ENCODE measurements at regions not wholly inside any gene's neighbourhood (a gene's known extent, or its start where the extent isn't known, plus 50 kb on each side); places are given as distances from the start of the nearest gene placed in this dataset.

- Histone ChIP-seq H2AFZ (ENCODE audit: low read depth, low read length) (no peak overlapping the region), H3K9ac (replicated peaks; ENCODE audit: extremely low read depth, insufficient read depth, low read length) (no peak overlapping the region), H3K9me3 (replicated peaks; ENCODE audit: control insufficient read depth, insufficient read depth, low read length) (no peaks in the 10 kb centered on the region), H3K27ac (ENCODE audit: insufficient read depth, low read depth, low read length) (no peak overlapping the region), H3K4me1 (ENCODE audit: control insufficient read depth, extremely low read depth, insufficient read depth, low read length) (no peaks in the 10 kb centered on the region), H3K79me2 (ENCODE audit: control insufficient read depth, insufficient read depth, low read length) (no peaks in the 10 kb centered on the region), H3K36me3 (ENCODE audit: control insufficient read depth in 2 of 2, extremely low read depth in 1 of 2, insufficient read depth in 2 of 2, low read length in 2 of 2) (no peaks in the 10 kb centered on the region), H4K20me1 (replicated peaks; ENCODE audit: control insufficient read depth, extremely low read depth, insufficient read depth, low read length) (no peaks in the 10 kb centered on the region), H3K9me1 (replicated peaks; ENCODE audit: control insufficient read depth, extremely low read depth, insufficient read depth, low read length) (no peaks in the 10 kb centered on the region), H3K4me2 (ENCODE audit: insufficient read depth, low read length) (no peak overlapping the region), H3K4me3 (replicated peaks in 1 of 3; ENCODE audit: insufficient read depth in 1 of 3, low read depth in 1 of 3, low read length in 3 of 3) (no peak overlapping the region), H3K27me3 (ENCODE audit: control insufficient read depth in 2 of 2, insufficient read depth in 2 of 2, low read length in 2 of 2) (peaks cover 7 to 10% of the 10 kb centered on the region in 2 experiments)
- CTCF ChIA-PET = interaction anchor here (1.2 to 2.7 kb wide), 2 partner anchors 87 to 135 kb away, joined by 5 to 12 read pairs; no protein-coding TSS in a partner anchor
- POLR2A ChIA-PET = no interaction called here
- dilution Hi-C loops (cut with MboI; ENCODE audit: extremely low pct_ligation_motif_present, low sequenced_read_pairs) (no loop called here), intact Hi-C loops (cut with micrococcal nuclease) (no loop called here)
- TF ChIP-seq POLR2AphosphoS5 (IDR thresholded peaks at IDR 0.05; ENCODE audit: insufficient read depth, low read depth, low read length) (no peak), EZH2 (IDR thresholded peaks at IDR 0.05; ENCODE audit: borderline replicate concordance, low read depth, low read length, severe bottlenecking) (no peak), FOS (IDR thresholded peaks at IDR 0.05; ENCODE audit: borderline replicate concordance, insufficient read depth, low read length) (no peak)
- no TSS peak for BruUV-seq (replicated peaks)
- DNase-seq (ENCODE audit: low read depth, low spot score) (no peak), FAIRE-seq (no peak)
These were observed 207.6 kb downstream of the S1PR1 start for GRCh38 chr1:101444381-101444780.

- H3K36me3 ChIP-seq (ENCODE audit: control insufficient read depth in 2 of 2, extremely low read depth in 1 of 2, insufficient read depth in 2 of 2, low read length in 2 of 2) = no peaks in the 10 kb centered on the region
- H3K79me2 ChIP-seq (ENCODE audit: control insufficient read depth, insufficient read depth, low read length) = no peaks in the 10 kb centered on the region
- no peak overlapping the region for H3K4me2 ChIP-seq (ENCODE audit: insufficient read depth, low read length)
- no TSS peak for BruUV-seq (replicated peaks)
- no peak overlapping the region for H3K27ac ChIP-seq (ENCODE audit: insufficient read depth, low read depth, low read length)
- CTCF ChIA-PET = interaction anchor here (2.7 kb wide), 1 partner anchor 136 kb away, joined by 12 read pairs; no protein-coding TSS in a partner anchor
- no peaks in the 10 kb centered on the region for H3K4me1 ChIP-seq (ENCODE audit: control insufficient read depth, extremely low read depth, insufficient read depth, low read length)
- POLR2A ChIA-PET = no interaction called here
- TF ChIP-seq MYC (IDR thresholded peaks at IDR 0.05; ENCODE audit: low read depth, low read length) (no peak), JUN (IDR thresholded peaks at IDR 0.05; ENCODE audit: borderline replicate concordance, insufficient read depth, insufficient read length, low read depth) (no peak), CTCF (IDR thresholded peaks at IDR 0.05; ENCODE audit: extremely low read depth in 1 of 2, insufficient read depth in 1 of 2, low read depth in 1 of 2, low read length in 2 of 2) (no peak), GATA2 (IDR thresholded peaks at IDR 0.05; ENCODE audit: insufficient read depth, insufficient read length, low read depth, low read length) (no peak), EZH2 (IDR thresholded peaks at IDR 0.05; ENCODE audit: borderline replicate concordance, low read depth, low read length, severe bottlenecking) (no peak), FOS (IDR thresholded peaks at IDR 0.05; ENCODE audit: borderline replicate concordance, insufficient read depth, low read length) (no peak), MAX (IDR thresholded peaks at IDR 0.05; ENCODE audit: insufficient read depth, insufficient read length) (no peak), POLR2AphosphoS5 (IDR thresholded peaks at IDR 0.05; ENCODE audit: insufficient read depth, low read depth, low read length) (no peak), POLR2A (IDR thresholded peaks at IDR 0.05; ENCODE audit: low read depth, low read length) (no peak)
- H3K9me1 ChIP-seq (replicated peaks; ENCODE audit: control insufficient read depth, extremely low read depth, insufficient read depth, low read length) = no peaks in the 10 kb centered on the region
- no peak overlapping the region for H2AFZ ChIP-seq (ENCODE audit: low read depth, low read length)
- H4K20me1 ChIP-seq (replicated peaks; ENCODE audit: control insufficient read depth, extremely low read depth, insufficient read depth, low read length) = no peaks in the 10 kb centered on the region
- H3K9me3 ChIP-seq (replicated peaks; ENCODE audit: control insufficient read depth, insufficient read depth, low read length) = no peaks in the 10 kb centered on the region
- peaks cover 7 to 10% of the 10 kb centered on the region in 2 experiments for H3K27me3 ChIP-seq (ENCODE audit: control insufficient read depth in 2 of 2, insufficient read depth in 2 of 2, low read length in 2 of 2)
- no peak for DNase-seq (ENCODE audit: low read depth, low spot score)
- no peak for FAIRE-seq
- H3K9ac ChIP-seq (replicated peaks; ENCODE audit: extremely low read depth, insufficient read depth, low read length) = no peak overlapping the region
- intact Hi-C loops (cut with micrococcal nuclease) (no loop called here), dilution Hi-C loops (cut with MboI; ENCODE audit: extremely low pct_ligation_motif_present, low sequenced_read_pairs) (no loop called here)
- no peak overlapping the region for H3K4me3 ChIP-seq (replicated peaks in 1 of 3; ENCODE audit: insufficient read depth in 1 of 3, low read depth in 1 of 3, low read length in 3 of 3)
These were observed 208.2 kb downstream of the S1PR1 start for GRCh38 chr1:101444873-101445618.
